HG03558 (cell line): ENCODE measurements at regions not wholly inside any gene's neighbourhood (a gene's known extent, or its start where the extent isn't known, plus 50 kb on each side); places are given as distances from the start of the nearest gene placed in this dataset.
"Not testable (repeated sequence)": the region's sequence is repeated elsewhere in the genome, so short reads cannot be mapped to it uniquely, and the experiment has no call there.

ENCODE experiments used
- ATAC-seq: cut with Tn5 transposase; IDR thresholded peaks from one replicate; pipeline ENCODE4 v1.9.1; 2021; ENCODE audit warnings: moderate number of reproducible peaks; ENCODE audit not compliant: unreplicated experiment; ENCODE audit errors: extremely low read depth

- ATAC-seq: no peak
These were observed 943.0 kb upstream of the PRKX start for GRCh38 chrX:4656419-4656818.

- no peak for ATAC-seq
These were observed 942.3 kb upstream of the PRKX start for GRCh38 chrX:4655743-4656142.

- no peak for ATAC-seq
These were observed 928.7 kb upstream of the PRKX start for GRCh38 chrX:4642114-4642513.

GRCh38 chrX:4638036-4638435, 924.6 kb upstream of the PRKX start:
- ATAC-seq: no peak

- no peak for ATAC-seq
These were observed 914.0 kb upstream of the PRKX start for GRCh38 chrX:4627414-4627813.

GRCh38 chrX:4622486-4623167, 909.2 kb upstream of the PRKX start:
- no peak for ATAC-seq

- ATAC-seq: not testable (repeated sequence)
These were observed 900.2 kb upstream of the PRKX start for GRCh38 chrX:4613651-4614050.

GRCh38 chrX:4588893-4589292, 875.4 kb upstream of the PRKX start:
- ATAC-seq: no peak

GRCh38 chrX:4588466-4588865, 875.0 kb upstream of the PRKX start:
- no peak for ATAC-seq

GRCh38 chrX:4588056-4588455, 874.6 kb upstream of the PRKX start:
- ATAC-seq: no peak

GRCh38 chrX:4579999-4580398, 866.5 kb upstream of the PRKX start:
- no peak for ATAC-seq

- ATAC-seq: no peak
These were observed 866.0 kb upstream of the PRKX start for GRCh38 chrX:4579480-4579879.

GRCh38 chrX:4572691-4573090, 859.2 kb upstream of the PRKX start:
- ATAC-seq: no peak

GRCh38 chrX:4570151-4570550, 856.7 kb upstream of the PRKX start:
- no peak for ATAC-seq

GRCh38 chrX:4560192-4560591, 846.7 kb upstream of the PRKX start:
- ATAC-seq: no peak

- no peak for ATAC-seq
These were observed 836.6 kb upstream of the PRKX start for GRCh38 chrX:4550018-4550417.

GRCh38 chrX:4547213-4547836, 833.9 kb upstream of the PRKX start:
- no peak for ATAC-seq

- not testable (repeated sequence) for ATAC-seq
These were observed 832.7 kb upstream of the PRKX start for GRCh38 chrX:4546178-4546577.

GRCh38 chrX:4528247-4528646, 814.8 kb upstream of the PRKX start:
- ATAC-seq: no peak

- ATAC-seq: no peak
These were observed 772.5 kb upstream of the PRKX start for GRCh38 chrX:4485912-4486311.

- ATAC-seq: no peak
These were observed 770.8 kb upstream of the PRKX start for GRCh38 chrX:4484266-4484665.

- no peak for ATAC-seq
These were observed 738.1 kb upstream of the PRKX start for GRCh38 chrX:4451591-4451990.
